ENCODE measurements at regions not wholly inside any gene's neighbourhood (a gene's known extent, or its start where the extent isn't known, plus 50 kb on each side); places are given as distances from the start of the nearest gene placed in this dataset.

DNA sequence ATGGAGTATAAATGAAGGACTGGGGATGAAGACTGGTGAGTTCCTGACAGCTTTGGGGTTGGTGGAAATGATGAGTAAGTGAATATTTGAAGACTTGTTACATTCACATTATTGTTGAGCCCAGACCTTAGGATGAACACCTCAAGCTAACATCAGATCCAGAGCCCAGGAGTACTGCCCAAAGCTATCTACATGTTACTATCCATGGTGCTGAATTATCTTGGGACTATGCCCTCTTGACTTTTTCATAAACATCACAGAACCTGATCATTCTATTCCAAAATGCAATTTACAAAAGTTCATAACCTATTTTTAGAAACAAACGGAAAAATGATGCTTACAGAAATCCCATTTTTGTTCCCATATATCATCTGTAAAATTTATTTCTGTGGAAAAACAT, 613.3 kb downstream of the TUSC7 start:
- DNase-seq = no peak

DNA sequence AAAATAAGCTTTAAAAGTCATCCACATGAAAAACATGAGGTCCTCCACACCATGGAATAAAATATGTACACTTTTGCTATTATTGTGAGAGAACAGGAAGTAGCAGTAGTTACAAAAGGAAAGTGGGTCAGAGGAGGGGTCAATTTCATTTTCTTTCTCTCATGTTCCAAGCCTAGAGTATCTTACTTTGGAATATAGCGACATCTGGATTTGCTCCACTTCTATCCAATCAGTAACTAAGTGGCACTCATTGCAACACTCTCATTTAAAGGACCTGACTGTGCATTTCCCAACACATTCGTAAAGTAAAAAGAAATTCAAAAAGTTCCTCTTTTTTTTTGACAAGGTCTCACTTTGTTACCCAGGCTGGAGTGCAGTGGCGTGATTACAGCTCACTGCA, 637.3 kb downstream of the TUSC7 start:
- no peak for DNase-seq

DNA sequence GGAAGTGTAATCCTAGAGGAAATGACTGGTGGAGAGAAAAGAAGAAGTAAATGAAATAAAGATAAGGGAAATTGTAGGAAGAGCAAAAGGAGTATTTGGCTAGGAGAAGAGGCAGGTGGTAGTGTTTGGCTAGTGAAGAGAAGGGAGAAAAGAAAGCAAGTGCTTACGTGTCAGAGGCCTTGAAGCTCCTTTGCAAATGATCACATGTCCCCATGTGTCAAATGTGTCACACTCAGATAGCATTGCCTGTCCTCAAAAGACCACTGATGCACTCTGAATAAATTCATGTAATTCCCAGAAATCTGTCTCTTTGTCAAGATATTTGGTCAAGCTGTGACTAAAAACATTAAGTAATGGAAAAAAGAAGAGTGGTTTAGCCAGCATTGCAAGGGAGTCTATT, 639.3 kb downstream of the TUSC7 start:
- no peak for DNase-seq

DNA sequence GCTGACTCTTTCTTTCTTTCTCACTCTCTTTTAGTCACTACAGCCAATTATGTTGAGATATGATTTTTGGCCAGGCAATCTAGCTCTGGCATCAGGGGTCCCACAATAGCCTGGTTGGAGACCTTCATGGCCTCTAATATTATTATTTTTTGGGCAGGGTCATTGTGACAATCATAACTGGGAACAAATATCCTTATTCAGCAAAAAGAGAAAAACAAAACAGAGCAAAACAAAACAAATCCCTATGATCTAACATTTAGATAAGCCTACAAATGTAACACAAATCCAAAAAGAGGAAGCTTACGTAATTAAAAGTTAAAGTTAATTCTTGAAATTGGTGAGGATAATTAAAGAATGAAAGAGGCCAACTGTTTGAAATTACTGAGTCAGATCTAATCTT, 640.0 kb downstream of the TUSC7 start:
- DNase-seq = no peak

DNA sequence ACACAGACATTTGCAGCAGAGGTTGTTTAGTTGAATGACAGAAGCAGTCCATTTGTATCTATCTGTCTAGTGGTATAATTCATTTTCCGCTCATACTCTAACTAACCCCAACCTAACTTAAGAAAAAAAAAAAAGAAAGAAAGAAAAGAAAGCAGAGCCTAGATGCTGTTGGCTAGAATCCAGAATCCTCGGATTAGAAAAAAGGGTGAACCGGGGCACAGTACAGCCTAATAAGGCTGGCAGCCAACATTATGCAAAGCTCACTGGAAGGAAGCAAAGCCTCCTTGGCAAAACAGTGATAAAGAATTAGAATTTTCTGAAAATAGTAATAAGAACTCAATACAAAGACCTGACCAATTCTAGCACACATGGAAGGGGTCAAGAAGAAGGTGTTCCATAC, 640.8 kb downstream of the TUSC7 start:
- DNase-seq = no peak

DNA sequence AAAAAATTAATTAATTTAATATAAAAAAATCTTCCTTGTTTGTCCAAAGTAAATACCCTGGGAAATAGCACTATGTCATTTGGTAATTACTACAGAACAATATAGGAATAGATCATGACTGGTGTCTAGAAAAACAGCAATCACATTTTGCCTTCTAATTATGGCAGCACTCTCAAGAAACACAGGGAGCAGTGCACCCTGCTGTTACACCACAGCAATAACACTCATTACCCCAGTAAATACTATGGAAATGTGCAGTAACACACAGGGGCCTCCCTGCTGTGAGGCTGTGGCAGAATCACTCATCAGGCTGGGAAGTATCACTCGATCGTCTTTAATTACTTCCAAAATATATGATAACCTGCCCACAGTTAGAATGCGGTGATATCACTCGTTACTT, 646.0 kb downstream of the TUSC7 start:
- peak; percentile 49 for DNase-seq

DNA sequence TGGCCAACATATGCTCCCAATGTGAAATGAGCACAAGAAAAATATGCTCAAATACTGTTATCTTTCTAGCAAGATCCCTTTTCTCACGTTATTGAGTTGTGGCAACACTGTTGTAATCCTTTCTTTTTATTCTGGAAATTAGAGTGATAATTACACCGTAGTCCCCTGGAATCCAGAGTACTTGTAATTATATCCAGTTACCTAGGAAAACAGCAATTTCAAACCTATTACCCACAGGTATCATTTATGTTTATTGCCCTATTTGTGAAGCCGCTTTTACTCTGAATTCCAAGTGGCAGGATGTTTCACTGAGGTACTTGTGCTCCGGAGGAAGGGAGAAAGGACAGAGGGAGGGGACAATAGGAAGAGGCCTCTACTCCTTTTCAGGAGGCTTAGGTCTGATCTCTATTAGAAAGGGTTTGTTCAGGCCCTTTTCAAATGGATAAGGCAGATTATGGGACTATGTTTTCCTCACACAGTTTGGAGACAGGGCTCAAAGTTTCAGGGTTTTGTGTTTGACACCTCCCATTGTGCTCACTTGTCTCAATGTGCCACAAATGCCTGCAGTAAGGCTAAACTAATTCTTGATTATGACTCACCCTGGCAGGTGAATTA, 646.6 kb downstream of the TUSC7 start:
- DNase-seq = no peak

DNA sequence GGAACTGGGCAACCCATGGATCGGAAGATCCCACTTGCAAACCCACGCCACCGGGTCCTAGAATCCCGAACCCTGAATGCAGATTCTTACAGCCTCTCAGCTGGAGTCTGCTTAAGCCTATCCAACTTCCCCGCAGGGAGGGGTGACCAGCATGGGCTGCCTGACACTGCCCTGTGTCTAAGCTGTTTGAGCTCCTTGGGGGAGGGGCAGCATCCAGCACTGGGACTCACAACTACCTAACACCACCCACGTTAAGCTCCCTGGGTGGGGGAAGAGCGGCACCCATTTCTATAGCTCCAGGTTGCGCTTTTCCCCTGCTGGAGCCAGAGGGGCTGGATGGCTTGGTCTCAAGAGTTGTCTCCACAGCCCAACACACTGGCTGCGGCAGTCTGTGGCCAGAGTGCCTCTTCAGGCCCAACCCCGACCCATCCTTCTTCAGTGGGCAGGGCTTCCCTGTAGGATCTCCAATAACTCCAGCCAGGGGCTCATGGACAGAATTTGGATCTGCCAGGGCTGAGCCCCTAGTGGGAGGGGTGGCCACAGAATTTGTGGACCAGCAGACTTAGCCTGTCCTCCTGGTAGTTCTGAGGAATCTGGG, 649.2 kb downstream of the TUSC7 start:
- DNase-seq = no peak

DNA sequence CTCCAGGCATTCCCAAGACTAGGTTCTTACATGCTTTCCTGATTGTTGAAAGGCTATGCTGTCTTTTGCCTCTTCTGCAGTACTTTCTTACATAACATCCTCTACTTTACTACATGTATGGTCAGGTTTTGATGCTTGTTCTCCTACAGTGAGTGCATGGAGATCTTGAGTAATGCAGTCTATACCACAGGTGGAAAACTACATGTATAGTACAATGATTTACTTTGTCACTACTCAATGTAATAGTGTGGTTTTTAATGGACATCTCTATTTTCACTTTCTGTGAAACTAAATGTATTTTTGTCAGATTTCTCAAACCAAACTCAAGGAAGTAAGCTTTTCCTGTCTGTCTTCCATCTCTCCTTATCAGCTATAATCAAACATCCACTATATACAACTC, 657.0 kb downstream of the TUSC7 start:
- no peak for DNase-seq

DNA sequence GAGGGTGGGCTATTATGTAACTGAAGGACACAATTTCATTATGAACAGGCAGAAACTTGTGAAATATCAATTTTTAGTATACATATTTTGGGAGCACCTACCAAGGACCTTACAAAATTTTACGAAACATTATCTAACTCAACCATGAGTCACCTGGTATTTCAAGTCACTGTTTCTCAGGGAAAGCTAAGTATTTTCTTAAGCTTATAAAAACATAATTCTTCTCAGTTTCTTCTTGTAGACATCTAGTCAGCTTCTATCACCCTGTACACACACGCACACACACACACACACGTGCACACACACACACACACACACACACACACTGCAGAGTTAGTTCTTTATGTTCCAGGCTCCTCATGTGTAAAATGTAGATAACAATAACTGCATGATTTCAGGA, 658.3 kb downstream of the TUSC7 start:
- no peak for DNase-seq

DNA sequence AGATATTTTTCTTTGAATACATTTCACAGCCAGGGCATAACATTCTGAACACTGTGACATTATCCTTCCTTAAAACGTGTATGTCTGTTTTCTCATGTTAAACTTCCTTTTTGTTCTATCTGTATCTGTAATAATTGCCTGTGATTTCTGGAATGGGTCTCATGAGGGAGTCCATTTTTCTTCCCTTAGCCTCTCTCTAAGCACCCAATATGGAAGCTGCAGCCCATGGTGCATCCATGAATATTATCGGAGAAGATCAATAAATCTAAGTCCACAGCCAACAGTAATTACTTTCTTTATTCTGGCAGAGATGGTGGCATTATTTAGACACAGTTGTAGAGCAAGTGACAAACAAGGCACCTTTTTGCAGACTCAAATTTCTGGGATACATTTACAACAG, 671.1 kb downstream of the TUSC7 start:
- no peak for DNase-seq

DNA sequence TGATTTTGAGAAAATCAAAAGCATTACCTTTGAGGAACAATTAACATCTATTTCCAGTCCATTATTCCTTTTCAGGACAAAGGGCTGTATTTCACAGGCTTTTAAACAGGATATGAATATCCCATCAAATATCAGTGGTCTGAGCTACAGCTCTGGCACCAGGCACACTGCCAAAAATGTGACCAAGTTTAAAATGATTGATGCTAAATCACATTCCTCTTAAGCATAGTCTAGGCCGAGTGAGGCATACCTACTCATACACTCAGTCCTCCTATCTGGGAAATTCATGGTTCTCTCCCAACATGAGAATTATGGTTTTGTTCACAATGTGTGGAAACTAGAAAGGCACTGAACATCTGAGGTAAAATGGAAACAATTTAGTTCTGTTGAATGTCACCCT, 683.5 kb downstream of the TUSC7 start:
- DNase-seq = no peak

DNA sequence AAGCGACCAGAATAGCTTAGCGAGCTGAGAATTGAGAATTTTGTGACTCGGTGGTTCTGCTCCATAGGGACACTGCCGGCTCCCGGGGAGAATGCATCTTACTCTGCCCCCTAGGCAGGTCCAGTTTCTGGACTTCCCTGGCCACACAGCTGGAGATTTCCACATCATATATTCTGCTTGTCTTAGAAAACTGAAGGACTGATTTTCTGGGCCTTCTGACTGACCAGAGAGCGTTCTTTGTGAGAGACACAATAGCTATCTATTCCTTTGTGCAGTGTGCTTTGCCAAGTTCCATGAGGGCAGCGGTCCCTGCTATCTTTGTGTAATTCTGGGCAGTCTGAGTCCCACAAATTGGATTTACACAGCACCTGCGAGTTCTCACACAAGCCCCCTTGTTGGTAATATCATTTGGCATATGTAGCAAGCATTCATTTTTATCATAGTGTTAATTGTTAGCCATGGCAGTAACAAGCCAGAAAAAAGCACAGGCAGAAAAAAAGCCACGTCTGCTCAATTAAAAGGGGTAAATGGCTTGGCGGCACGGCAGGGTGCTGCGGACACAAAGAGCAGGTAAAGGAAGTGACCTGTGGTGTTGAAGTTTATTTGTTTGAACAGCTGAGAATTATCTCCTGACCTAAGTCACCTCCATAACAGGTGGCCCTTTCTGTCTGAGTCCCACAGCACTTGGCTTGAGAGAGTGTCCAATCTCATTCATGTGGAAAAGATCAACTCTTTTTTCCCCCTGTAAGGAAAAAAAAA, 688.7 kb downstream of the TUSC7 start:
- peak; percentile 85 for DNase-seq

DNA sequence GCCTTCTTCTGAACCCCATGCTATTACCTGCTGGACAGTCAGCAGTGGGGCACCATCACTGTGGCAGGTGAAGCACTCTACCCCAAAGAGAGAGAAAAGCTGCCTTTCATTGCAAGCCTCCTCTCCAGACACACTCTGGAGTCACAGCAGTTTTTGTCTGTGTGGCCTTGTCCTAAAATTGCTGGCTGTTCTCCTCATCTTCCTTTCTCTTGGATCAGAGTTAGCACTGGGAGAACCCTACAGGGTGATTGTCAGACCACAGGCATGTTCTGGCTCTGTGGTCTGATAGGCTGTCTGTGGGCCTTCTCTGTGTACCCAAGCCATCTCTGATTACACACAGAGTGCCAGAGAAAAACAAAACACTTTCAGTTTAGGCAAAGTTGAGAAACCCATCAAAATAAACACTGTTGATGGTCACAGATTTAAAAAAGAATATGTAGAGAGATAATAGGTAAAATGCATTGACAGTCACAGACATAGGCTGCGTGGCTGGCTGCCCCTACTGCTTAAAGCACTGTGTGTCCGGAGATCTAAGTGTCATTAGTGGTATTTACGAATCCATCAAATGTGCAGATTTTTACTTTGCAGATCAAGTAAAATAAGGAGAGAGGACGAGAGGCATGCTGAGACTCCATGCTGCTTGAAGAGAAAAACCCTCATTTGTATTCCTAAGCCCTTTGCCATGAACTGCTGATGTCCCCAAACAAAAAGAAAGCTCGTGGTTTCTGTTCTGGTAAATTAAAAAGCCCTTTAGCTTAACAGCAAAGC, 689.9 kb downstream of the TUSC7 start:
- DNase-seq = peak; percentile 17

DNA sequence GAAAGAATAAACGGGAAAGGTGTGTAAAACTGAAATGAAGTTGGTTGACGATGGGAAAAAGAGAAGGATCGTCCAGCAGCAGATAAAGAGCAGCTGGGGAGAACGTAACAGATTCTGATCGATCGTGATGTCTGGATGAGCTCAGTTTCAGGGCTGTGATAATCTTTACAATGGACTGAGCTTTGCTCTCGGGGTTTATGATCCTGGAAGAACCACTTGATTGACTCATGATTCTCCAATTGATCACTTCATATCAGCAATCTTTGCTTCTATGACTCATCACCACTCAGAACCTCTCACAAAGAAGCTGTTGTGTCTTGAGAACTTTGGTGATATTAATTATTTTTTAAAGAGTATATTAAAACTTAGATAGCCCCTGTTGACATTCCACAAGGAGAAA, 690.7 kb downstream of the TUSC7 start:
- no peak for DNase-seq

DNA sequence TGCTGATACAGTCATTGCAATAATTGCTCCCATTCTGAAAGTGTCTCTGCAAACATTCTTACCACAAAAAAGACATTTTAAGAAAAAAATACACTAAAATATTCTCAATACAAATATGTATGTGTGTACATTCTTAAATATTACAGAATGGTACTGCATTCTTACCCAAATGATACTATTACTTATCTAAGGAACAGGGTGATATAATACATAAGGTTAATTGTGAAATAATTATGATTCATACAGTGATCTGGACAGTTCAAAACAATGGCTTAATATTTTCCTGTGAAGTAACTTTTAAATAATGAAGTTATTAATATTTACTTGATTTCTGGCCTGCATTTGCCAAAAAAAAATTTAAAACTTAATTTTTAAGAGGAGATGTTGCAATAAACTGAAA, 694.6 kb downstream of the TUSC7 start:
- DNase-seq = no peak

DNA sequence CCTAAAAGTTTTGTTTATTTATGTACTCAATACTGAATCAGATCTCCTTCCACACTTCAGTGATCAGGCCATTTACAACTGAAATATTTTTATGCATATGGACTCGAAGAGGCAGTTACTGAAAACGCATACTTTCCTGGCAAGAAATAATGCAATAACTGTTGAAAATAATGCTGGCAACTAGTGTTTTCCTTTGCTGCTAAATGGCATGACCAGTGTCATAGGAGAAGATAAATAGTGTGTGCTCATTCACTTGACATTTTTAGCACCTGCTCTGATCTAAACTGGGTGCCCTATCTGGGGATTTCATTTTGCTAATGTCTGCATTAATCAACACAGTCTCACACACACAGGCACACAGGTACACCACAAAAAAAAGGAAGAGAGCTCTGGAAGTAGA, 695.2 kb downstream of the TUSC7 start:
- peak; percentile 70 for DNase-seq

DNA sequence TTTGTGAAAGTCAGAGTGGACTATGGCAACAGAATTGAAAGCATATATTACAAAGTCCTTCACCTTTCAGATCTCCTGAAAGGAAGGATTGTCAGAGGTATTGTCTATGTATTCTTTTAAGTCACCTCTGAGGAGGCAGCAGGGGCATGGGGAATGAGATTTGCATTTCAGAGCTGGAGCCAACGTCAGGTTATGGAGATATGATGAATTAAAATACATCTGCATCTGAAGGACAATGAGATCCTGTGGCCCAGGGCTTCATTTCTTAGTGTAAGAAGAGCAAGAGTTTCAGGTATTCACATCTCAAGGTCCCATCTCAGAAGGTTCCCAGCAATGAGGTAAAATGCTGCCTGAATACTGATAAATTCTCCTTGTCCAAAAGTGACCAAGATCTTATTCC, 695.8 kb downstream of the TUSC7 start:
- no peak for DNase-seq

DNA sequence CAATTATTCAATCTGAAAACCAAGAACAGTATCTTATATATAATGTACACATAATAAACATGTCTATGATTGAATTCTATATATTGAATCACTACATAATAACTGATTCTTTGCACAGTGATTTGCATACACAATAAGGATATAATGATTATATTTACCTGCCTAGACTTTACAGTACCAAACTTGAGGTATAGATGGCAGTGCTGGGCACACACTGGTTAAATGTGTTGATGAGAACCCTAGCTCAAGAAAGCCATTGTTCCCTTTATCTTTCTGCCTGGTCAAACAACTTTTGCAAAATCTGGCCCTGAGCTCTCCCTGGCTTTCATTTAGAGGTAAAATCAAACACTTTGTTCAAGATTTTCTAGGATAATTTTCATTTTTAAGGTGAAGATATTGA, 697.7 kb downstream of the TUSC7 start:
- DNase-seq = peak; percentile 46

DNA sequence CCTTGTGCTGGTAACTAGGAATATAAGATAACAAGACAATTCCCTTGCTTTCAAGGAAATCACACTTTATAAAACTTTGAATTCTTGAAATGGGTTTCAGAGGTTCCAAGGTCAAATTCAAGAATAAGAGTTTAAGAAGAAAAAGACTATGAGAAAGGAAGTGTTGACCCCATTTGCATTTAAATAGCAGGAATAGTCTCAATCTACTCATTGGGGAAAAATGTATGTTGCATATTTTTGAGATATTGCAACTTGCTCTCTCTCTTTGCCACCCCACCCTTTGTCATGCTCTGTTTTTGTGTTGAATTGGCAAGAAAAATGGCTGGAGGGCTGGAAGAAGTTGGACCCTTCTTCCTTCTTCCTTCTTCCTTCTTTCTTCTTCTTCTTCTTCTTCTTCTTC, 699.2 kb downstream of the TUSC7 start:
- no peak for DNase-seq

DNA sequence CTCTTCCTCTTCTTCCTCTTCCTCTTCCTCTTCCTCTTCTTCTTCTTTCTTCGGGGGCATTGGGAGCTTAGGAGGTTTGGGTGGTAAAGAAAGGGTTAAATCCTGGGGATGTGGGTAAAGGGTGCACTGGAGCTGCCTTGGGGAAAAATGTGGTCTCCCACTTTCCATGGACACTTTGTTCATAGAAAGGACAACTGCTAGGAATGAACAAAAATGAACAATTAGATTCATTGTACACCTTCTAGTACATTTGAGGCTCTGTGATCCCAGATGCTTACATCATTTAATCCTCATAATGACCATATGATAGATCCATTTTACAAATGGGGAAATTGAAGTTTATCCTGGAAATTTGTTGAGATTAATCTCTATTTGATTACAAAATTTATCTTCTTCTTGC, 699.7 kb downstream of the TUSC7 start:
- no peak for DNase-seq

DNA sequence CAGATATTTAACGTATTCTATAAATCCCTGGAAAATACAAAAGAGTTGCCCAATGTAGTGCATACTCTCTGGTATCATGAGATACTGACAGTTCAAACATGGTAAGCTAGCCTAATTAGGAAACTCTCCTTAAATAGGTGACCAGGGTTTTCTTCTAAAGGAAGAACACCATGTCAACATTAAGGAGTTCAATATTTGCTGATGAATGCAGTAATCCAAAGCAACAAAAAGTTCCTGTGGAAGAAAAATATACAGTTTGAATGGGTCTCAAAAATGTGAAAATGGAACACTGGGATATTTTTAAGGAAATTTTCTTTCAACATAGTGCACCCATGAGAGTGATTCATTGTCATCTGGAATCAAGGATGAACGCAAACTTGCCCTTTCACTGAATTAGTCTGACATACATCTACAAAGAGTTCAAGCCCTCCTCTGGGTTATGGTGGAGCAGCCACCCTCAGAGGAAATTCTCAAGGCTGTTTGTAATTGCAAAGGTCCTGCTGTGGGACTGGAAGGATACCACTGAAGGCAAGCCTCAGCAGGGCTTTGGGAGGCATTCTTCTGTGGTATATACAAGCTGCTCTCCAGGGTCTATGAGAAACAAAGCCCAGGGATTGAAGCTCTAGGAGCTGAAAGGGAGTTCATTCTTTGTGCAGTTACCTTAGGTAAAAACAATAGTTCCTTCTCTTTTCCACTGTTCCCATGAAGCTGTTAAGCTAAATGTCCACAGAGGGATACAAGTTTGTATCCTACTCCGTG, 700.3 kb downstream of the TUSC7 start:
- DNase-seq = no peak

DNA sequence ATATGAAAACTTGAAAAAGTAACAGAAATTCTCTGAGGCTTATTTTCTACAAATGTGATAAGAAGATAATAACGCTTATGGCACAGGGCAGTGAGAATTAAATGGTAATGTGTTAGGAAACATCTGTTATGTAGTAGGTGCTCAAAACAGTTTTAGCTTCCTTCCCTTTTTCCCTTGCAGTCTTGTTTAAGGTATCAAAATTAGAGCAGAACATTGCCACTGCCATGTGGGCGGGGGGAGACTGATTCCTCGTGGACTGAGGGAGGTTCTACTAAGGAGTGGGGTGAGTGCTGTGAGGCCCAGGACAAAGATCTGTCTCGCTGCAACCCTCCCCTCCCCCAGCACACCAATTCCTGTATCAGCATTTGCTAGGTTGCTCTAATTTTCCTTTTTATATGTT, 702.4 kb downstream of the TUSC7 start:
- no peak for DNase-seq
